IMR-90 (cell line): ENCODE measurements at regions not wholly inside any gene's neighbourhood (a gene's known extent, or its start where the extent isn't known, plus 50 kb on each side); places are given as distances from the start of the nearest gene placed in this dataset.

Source experiments
- CTCF ChIP-seq: conservative IDR thresholded peaks from 2 replicates; pipeline ENCODE4 v1.5.1; 2012; ENCODE audit warnings: mild to moderate bottlenecking, low read depth, low read length, improper control_type of control experiment
- MXI1 ChIP-seq: IDR thresholded peaks from 2 replicates; pipeline ENCODE4 v1.6.1; 2012; ENCODE audit warnings: low read depth, mild to moderate bottlenecking, low read length, moderate library complexity, borderline replicate concordance

- no peak for TF ChIP-seq CTCF
- no peak for TF ChIP-seq MXI1
These were observed 279.6 kb upstream of the JARID2 start for GRCh38 chr6:14966096-14966905.
